ENCODE measurements at regions not wholly inside any gene's neighbourhood (a gene's known extent, or its start where the extent isn't known, plus 50 kb on each side); places are given as distances from the start of the nearest gene placed in this dataset.
A peak's percentile ranks its signal among the peaks of the same experiment; 100 is the strongest.

DNA sequence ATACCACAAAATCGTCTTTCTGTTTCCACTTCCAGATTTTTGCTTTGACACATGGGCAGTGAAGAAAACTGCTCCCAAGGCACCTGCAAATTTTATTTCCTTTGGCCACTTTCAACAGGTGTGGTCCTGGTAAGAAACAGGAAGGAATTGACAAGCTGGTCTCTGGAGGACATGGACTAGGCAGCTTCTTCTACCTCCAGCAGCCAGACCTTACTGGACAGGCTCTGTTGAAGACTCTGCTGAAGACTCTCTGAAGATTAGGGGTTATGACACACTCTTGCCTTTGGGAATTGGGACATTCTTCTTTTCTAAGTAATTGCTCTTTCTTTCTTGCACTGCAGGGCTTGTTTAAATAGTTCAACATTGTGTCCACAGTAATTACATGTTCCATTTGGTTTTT, 147.7 kb upstream of the DCBLD2 start:
- TF ChIP-seq BACH2 (CRISPR knock-in tag; IDR thresholded peaks at IDR 0.05; ENCODE audit: borderline replicate concordance), result no peak
- no peak for ATAC-seq

DNA sequence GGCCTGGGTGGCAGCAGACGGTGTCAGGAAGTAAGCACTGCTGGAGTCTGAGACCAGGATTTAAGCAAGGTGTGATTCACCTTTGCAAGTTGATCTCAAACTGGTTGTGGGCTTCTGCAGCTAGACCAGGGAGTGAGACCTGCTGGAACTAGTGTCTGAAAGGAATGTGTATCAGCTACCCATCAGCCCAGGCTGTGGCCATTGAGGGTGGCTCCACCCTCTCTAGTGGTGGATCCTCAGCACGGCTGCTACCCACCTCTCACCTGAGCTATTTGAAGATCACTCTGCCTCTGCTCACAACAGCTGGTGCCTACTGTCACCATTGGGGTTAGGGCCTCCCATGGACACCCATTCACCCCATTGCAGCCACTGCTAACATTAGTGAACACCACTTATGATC, 140.3 kb upstream of the DCBLD2 start:
- ATAC-seq, result no peak
- TF ChIP-seq, protein P1, sequence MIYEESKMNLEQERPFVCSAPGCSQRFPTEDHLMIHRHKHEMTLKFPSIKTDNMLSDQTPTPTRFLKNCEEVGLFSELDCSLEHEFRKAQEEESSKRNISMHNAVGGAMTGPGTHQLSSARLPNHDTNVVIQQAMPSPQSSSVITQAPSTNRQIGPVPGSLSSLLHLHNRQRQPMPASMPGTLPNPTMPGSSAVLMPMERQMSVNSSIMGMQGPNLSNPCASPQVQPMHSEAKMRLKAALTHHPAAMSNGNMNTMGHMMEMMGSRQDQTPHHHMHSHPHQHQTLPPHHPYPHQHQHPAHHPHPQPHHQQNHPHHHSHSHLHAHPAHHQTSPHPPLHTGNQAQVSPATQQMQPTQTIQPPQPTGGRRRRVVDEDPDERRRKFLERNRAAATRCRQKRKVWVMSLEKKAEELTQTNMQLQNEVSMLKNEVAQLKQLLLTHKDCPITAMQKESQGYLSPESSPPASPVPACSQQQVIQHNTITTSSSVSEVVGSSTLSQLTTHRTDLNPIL (CRISPR knock-in tag; IDR thresholded peaks at IDR 0.05; ENCODE audit: low read depth), result no peak
- TF ChIP-seq ARNTL (CRISPR knock-in tag; IDR thresholded peaks at IDR 0.05; ENCODE audit: borderline replicate concordance, low read depth) (no peak), OSR1 (CRISPR knock-in tag; IDR thresholded peaks at IDR 0.05) (no peak), PPARA (CRISPR knock-in tag; IDR thresholded peaks at IDR 0.05; ENCODE audit: borderline replicate concordance) (no peak), ISL1 (CRISPR knock-in tag; IDR thresholded peaks at IDR 0.05) (no peak)
- TF ChIP-seq, protein P2, sequence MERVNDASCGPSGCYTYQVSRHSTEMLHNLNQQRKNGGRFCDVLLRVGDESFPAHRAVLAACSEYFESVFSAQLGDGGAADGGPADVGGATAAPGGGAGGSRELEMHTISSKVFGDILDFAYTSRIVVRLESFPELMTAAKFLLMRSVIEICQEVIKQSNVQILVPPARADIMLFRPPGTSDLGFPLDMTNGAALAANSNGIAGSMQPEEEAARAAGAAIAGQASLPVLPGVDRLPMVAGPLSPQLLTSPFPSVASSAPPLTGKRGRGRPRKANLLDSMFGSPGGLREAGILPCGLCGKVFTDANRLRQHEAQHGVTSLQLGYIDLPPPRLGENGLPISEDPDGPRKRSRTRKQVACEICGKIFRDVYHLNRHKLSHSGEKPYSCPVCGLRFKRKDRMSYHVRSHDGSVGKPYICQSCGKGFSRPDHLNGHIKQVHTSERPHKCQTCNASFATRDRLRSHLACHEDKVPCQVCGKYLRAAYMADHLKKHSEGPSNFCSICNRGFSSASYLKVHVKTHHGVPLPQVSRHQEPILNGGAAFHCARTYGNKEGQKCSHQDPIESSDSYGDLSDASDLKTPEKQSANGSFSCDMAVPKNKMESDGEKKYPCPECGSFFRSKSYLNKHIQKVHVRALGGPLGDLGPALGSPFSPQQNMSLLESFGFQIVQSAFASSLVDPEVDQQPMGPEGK (CRISPR knock-in tag; IDR thresholded peaks at IDR 0.05; ENCODE audit: borderline replicate concordance), result no peak

DNA sequence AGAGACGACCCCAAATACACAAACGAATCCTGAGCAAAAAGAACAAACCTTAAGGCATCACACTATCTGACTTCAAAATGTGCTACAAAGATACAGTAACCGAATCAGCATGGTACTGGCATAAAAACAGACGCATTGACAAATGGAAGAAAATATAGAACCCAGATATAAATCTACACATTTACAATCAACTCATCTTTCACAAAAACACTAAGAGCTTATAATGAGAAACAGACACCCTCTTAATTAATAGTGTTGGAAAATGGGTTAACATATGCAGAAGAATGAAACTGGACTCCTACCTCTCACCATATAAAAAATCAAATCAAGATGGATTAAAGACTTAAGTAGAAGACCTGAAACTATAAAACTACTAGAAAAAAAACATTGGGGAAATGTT, 130.3 kb upstream of the DCBLD2 start:
- no peak for ATAC-seq
- TF ChIP-seq PPARA (CRISPR knock-in tag; IDR thresholded peaks at IDR 0.05; ENCODE audit: borderline replicate concordance), result no peak
- peak; percentile 56; the same call in 1 of the 2 replicates for TF ChIP-seq TCF4 (CRISPR knock-in tag; IDR thresholded peaks at IDR 0.05; ENCODE audit: borderline replicate concordance)

DNA sequence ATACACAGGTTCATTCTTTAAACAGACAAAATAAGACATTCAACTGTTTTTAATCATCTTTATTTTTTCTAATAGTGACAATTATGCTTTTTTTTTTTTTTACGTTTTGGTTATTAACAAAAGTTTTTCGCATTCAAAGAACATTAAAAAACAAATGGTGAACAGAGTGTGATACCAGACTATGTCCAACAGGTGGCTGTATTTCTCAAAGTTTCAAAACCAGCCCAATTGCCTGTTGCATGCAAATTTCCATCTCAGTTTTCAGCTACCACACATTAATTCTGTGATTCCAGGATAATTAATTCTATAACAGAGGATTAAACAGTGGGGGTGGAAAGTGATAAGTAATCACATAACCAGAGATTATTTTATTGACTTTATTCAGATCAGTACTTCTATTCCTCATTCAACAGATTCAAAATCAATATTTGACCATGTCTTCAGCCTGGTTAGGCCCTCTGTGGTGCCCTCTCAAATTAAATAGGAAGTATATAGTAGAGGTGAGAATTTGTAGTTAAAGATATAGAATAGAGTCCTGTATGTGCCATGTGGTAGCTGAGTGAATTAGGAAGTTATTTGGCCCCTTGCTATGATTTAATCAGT, 122.2 kb upstream of the DCBLD2 start:
- TF ChIP-seq, protein P3, sequence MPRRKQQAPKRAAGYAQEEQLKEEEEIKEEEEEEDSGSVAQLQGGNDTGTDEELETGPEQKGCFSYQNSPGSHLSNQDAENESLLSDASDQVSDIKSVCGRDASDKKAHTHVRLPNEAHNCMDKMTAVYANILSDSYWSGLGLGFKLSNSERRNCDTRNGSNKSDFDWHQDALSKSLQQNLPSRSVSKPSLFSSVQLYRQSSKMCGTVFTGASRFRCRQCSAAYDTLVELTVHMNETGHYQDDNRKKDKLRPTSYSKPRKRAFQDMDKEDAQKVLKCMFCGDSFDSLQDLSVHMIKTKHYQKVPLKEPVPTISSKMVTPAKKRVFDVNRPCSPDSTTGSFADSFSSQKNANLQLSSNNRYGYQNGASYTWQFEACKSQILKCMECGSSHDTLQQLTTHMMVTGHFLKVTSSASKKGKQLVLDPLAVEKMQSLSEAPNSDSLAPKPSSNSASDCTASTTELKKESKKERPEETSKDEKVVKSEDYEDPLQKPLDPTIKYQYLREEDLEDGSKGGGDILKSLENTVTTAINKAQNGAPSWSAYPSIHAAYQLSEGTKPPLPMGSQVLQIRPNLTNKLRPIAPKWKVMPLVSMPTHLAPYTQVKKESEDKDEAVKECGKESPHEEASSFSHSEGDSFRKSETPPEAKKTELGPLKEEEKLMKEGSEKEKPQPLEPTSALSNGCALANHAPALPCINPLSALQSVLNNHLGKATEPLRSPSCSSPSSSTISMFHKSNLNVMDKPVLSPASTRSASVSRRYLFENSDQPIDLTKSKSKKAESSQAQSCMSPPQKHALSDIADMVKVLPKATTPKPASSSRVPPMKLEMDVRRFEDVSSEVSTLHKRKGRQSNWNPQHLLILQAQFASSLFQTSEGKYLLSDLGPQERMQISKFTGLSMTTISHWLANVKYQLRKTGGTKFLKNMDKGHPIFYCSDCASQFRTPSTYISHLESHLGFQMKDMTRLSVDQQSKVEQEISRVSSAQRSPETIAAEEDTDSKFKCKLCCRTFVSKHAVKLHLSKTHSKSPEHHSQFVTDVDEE (CRISPR knock-in tag; IDR thresholded peaks at IDR 0.05), result no peak
- TF ChIP-seq SNAI2 (CRISPR knock-in tag; IDR thresholded peaks at IDR 0.05), result no peak
- ATAC-seq, result 0 out of 3 replicates have a peak, but pooled peaks have one; percentile 50

DNA sequence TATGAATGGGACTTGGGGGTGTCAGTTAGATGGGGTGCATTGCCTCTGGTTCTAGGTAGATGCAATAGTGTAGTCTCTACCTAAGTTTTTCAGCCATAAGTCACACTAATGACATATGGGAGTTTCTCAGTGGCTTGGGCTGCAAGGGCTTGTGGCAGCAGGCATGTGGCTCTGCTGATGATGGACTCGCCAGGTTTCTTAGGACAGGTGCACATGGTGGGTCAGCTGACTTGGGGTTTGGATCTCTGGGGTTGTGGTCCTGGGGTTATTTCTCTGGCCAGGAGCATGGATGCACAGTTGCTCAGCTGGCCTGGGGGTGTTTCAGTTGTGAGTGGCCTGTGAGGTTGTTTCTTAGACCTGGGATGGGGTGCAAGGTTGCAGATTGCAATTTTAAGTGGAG, 120.0 kb upstream of the DCBLD2 start:
- no peak for ATAC-seq
- TF ChIP-seq ARNTL (CRISPR knock-in tag; IDR thresholded peaks at IDR 0.05; ENCODE audit: borderline replicate concordance, low read depth), result no peak
- TF ChIP-seq BACH2 (CRISPR knock-in tag; IDR thresholded peaks at IDR 0.05; ENCODE audit: borderline replicate concordance), result no peak
- TF ChIP-seq RARB (CRISPR knock-in tag; IDR thresholded peaks at IDR 0.05), result no peak
- no peak for TF ChIP-seq ISL1 (CRISPR knock-in tag; IDR thresholded peaks at IDR 0.05)
- TF ChIP-seq TCF4 (CRISPR knock-in tag; IDR thresholded peaks at IDR 0.05; ENCODE audit: borderline replicate concordance), result no peak
- no peak for TF ChIP-seq PPARA (CRISPR knock-in tag; IDR thresholded peaks at IDR 0.05; ENCODE audit: borderline replicate concordance)
- no peak for TF ChIP-seq CSDC2 (CRISPR knock-in tag; IDR thresholded peaks at IDR 0.05)
- no peak for TF ChIP-seq ZNF70 (CRISPR knock-in tag; IDR thresholded peaks at IDR 0.05)
- TF ChIP-seq GLIS3 (CRISPR knock-in tag; IDR thresholded peaks at IDR 0.05), result no peak
- no peak for TF ChIP-seq ESRRG (CRISPR knock-in tag; IDR thresholded peaks at IDR 0.05)
- TF ChIP-seq, protein P2 (CRISPR knock-in tag; IDR thresholded peaks at IDR 0.05; ENCODE audit: borderline replicate concordance), result no peak
- TF ChIP-seq, protein P4, sequence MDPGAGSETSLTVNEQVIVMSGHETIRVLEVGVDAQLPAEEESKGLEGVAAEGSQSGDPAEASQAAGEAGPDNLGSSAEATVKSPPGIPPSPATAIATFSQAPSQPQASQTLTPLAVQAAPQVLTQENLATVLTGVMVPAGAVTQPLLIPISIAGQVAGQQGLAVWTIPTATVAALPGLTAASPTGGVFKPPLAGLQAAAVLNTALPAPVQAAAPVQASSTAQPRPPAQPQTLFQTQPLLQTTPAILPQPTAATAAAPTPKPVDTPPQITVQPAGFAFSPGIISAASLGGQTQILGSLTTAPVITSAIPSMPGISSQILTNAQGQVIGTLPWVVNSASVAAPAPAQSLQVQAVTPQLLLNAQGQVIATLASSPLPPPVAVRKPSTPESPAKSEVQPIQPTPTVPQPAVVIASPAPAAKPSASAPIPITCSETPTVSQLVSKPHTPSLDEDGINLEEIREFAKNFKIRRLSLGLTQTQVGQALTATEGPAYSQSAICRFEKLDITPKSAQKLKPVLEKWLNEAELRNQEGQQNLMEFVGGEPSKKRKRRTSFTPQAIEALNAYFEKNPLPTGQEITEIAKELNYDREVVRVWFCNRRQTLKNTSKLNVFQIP (CRISPR knock-in tag; IDR thresholded peaks at IDR 0.05; ENCODE audit: borderline replicate concordance, low read depth), result no peak
- TF ChIP-seq ZFP30 (CRISPR knock-in tag; IDR thresholded peaks at IDR 0.05), result no peak
- TF ChIP-seq, protein P3 (CRISPR knock-in tag; IDR thresholded peaks at IDR 0.05), result no peak
- TF ChIP-seq ZC3H10 (CRISPR knock-in tag; IDR thresholded peaks at IDR 0.05), result no peak
- TF ChIP-seq ZFP3 (CRISPR knock-in tag; IDR thresholded peaks at IDR 0.05), result no peak
- TF ChIP-seq, protein P5, sequence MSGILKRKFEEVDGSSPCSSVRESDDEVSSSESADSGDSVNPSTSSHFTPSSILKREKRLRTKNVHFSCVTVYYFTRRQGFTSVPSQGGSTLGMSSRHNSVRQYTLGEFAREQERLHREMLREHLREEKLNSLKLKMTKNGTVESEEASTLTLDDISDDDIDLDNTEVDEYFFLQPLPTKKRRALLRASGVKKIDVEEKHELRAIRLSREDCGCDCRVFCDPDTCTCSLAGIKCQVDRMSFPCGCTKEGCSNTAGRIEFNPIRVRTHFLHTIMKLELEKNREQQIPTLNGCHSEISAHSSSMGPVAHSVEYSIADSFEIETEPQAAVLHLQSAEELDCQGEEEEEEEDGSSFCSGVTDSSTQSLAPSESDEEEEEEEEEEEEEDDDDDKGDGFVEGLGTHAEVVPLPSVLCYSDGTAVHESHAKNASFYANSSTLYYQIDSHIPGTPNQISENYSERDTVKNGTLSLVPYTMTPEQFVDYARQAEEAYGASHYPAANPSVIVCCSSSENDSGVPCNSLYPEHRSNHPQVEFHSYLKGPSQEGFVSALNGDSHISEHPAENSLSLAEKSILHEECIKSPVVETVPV (CRISPR knock-in tag; IDR thresholded peaks at IDR 0.05), result no peak

Data from SK-N-SH treated with all-trans-retinoic acid at 6 μM for 48 hours (cell line).